Kidney epithelial cell (primary cell): ENCODE measurements at regions not wholly inside any gene's neighbourhood (a gene's known extent, or its start where the extent isn't known, plus 50 kb on each side); places are given as distances from the start of the nearest gene placed in this dataset.

Source experiments
- DNase-seq: peaks from one replicate; pipeline ENCODE4 v3.0.0-alpha.2; 2010; ENCODE audit warnings: low read depth
- H3K27me3 ChIP-seq: 2 replicates; pipeline ENCODE4 v1.6.0; 2011; ENCODE audit warnings: low read length; ENCODE audit not compliant: control insufficient read depth, insufficient read depth
- H3K36me3 ChIP-seq: 2 replicates; pipeline ENCODE4 v1.5.1; 2011; ENCODE audit warnings: low read length; ENCODE audit not compliant: control insufficient read depth, insufficient read depth
- H3K4me3 ChIP-seq: 2 replicates; pipeline ENCODE4 v1.5.1; 2011; ENCODE audit warnings: low read depth, mild to moderate bottlenecking, control low read depth, low read length
- CTCF ChIP-seq: IDR thresholded peaks from 2 replicates; pipeline ENCODE4 v1.5.1; 2011; ENCODE audit warnings: mild to moderate bottlenecking, moderate library complexity, low read length, control low read depth, inconsistent platforms; ENCODE audit not compliant: insufficient read depth, poor library complexity, severe bottlenecking

GRCh38 chr4:187919966-187920365, 75.6 kb upstream of the ZFP42 start:
- no peak for TF ChIP-seq CTCF
- DNase-seq: no peak
- Histone ChIP-seq H3K4me3 (no peak overlapping the region), H3K27me3 (no peaks in the 10 kb centered on the region), H3K36me3 (no peaks in the 10 kb centered on the region)

- Histone ChIP-seq H3K27me3 (no peaks in the 10 kb centered on the region), H3K4me3 (no peak overlapping the region), H3K36me3 (no peaks in the 10 kb centered on the region)
- no peak for DNase-seq
- no peak for TF ChIP-seq CTCF
Measured at GRCh38 chr4:187921946-187922623, 73.5 kb upstream of the ZFP42 start.

- Histone ChIP-seq H3K36me3 (no peaks in the 10 kb centered on the region), H3K4me3 (no peak overlapping the region), H3K27me3 (no peaks in the 10 kb centered on the region)
- TF ChIP-seq CTCF: peak; percentile 5
- DNase-seq: no peak
Measured at GRCh38 chr4:187929024-187929423, 66.5 kb upstream of the ZFP42 start.

- no peaks in the 10 kb centered on the region for H3K27me3 ChIP-seq
- no peak overlapping the region for H3K4me3 ChIP-seq
- no peaks in the 10 kb centered on the region for H3K36me3 ChIP-seq
- no peak for DNase-seq
- no peak for TF ChIP-seq CTCF
Measured at GRCh38 chr4:187934766-187935165, 60.8 kb upstream of the ZFP42 start.

GRCh38 chr4:187937557-187937956, 58.0 kb upstream of the ZFP42 start:
- H3K4me3 ChIP-seq: no peak overlapping the region
- no peaks in the 10 kb centered on the region for H3K27me3 ChIP-seq
- no peak for TF ChIP-seq CTCF
- no peaks in the 10 kb centered on the region for H3K36me3 ChIP-seq
- no peak for DNase-seq

GRCh38 chr4:187940299-187940698, 55.3 kb upstream of the ZFP42 start:
- Histone ChIP-seq H3K4me3 (no peak overlapping the region), H3K27me3 (no peaks in the 10 kb centered on the region), H3K36me3 (no peaks in the 10 kb centered on the region)
- TF ChIP-seq CTCF: no peak
- DNase-seq: no peak
